OCI-LY3 (cell line): ENCODE measurements at regions not wholly inside any gene's neighbourhood (a gene's known extent, or its start where the extent isn't known, plus 50 kb on each side); places are given as distances from the start of the nearest gene placed in this dataset.

ENCODE experiments used
- H2AFZ ChIP-seq: fragments of 200-600, 300-600 bp; shearing (Covaris generic); 2 replicates; pipeline ENCODE4 v1.6.0; 2014; ENCODE audit warnings: antibody characterized with exemption, low read depth, low read length
- H3K27ac ChIP-seq: fragments of 200-600, 300-600 bp; sonication (generic); 2 replicates; pipeline ENCODE4 v1.5.1; 2014; ENCODE audit warnings: mild to moderate bottlenecking, low read length, moderate library complexity, mixed read lengths
- H3K27me3 ChIP-seq: fragments of 200-600, 300-600 bp; sonication (generic); 2 replicates; pipeline ENCODE4 v1.6.1; 2014; ENCODE audit warnings: low read depth, low read length, mixed read lengths
- H3K36me3 ChIP-seq: fragments of 200-600, 300-600 bp; sonication (generic); replicated peaks from 2 replicates; pipeline ENCODE3; 2014; ENCODE audit warnings: low read depth, low read length, mixed read lengths
- H3K4me1 ChIP-seq: fragments of 300-600, 200-600 bp; sonication (generic); 2 replicates; pipeline ENCODE4 v1.6.1; 2014; ENCODE audit warnings: low read length, mixed read lengths
- H3K4me2 ChIP-seq: fragments of 200-600, 300-600 bp; sonication (generic); 2 replicates; pipeline ENCODE4 v1.6.1; 2014; ENCODE audit warnings: low read length, mixed read lengths
- H3K4me3 ChIP-seq: fragments of 300-600, 200-600 bp; sonication (generic); 2 replicates; pipeline ENCODE4 v1.5.1; 2014; ENCODE audit warnings: antibody characterized with exemption, mild to moderate bottlenecking, low read length, moderate library complexity
- H3K79me2 ChIP-seq: fragments of 300-600, 200-600 bp; shearing (Covaris generic); 2 replicates; pipeline ENCODE4 v1.6.1; 2014; ENCODE audit warnings: mild to moderate bottlenecking, low read length, mixed read lengths
- H3K9ac ChIP-seq: fragments of 300-600, 200-600 bp; shearing (Covaris generic); 2 replicates; pipeline ENCODE4 v1.6.0; 2014; ENCODE audit warnings: mild to moderate bottlenecking, low read length, moderate library complexity
- H3K9me3 ChIP-seq: fragments of 200-600, 300-600 bp; shearing (Covaris generic); 2 replicates; pipeline ENCODE4 v1.6.1; 2014; ENCODE audit warnings: low read length, mixed read lengths; ENCODE audit not compliant: insufficient read depth
- H4K20me1 ChIP-seq: fragments of 200-600, 300-600 bp; sonication (generic); 2 replicates; pipeline ENCODE4 v1.6.1; 2016; ENCODE audit warnings: low read length, mixed read lengths; ENCODE audit not compliant: insufficient read depth
- EZH2phosphoT487 ChIP-seq: fragments of 200-600 bp; shearing (Covaris generic); IDR thresholded peaks from 2 replicates; pipeline ENCODE4 v1.6.1; 2018; ENCODE audit warnings: antibody characterized with exemption, mixed run types, low read depth
- TF ChIP-seq, protein P1 (sequence below): fragments of 200-600, 300-600 bp; sonication (generic); IDR thresholded peaks from 2 replicates; pipeline ENCODE4 v1.5.1; 2014; ENCODE audit warnings: antibody characterized with exemption, low read length, low read depth

DNA sequence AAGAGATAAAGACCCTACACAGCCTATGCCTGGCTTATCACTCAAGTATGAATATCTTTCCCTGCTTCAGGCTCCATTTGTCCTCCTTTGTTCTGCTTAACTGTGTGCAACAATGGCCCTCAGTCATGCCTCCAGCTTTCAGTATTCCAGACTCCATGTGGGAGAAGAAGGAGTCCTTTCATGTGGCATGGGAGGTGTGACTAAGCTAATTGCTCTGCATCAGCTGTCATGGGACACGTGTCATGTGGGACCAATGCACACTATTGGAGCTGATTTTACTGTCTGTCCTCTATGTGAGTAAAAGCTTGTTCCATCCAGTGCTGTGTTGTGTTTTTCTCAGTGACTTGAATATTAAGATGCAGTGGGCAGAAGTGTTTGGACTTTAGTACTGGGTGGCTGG lies 1198.3 kb downstream of the OLFM4 start:
- Histone ChIP-seq H3K4me1 (no peaks in the 10 kb centered on the region), H3K27ac (no peak overlapping the region), H3K36me3 (no peaks in the 10 kb centered on the region), H3K79me2 (no peaks in the 10 kb centered on the region), H3K4me2 (no peak overlapping the region), H2AFZ (no peak overlapping the region), H3K4me3 (no peak overlapping the region), H3K27me3 (no peaks in the 10 kb centered on the region), H3K9me3 (no peaks in the 10 kb centered on the region), H3K9ac (no peak overlapping the region), H4K20me1 (no peaks in the 10 kb centered on the region)
- TF ChIP-seq, protein P1, sequence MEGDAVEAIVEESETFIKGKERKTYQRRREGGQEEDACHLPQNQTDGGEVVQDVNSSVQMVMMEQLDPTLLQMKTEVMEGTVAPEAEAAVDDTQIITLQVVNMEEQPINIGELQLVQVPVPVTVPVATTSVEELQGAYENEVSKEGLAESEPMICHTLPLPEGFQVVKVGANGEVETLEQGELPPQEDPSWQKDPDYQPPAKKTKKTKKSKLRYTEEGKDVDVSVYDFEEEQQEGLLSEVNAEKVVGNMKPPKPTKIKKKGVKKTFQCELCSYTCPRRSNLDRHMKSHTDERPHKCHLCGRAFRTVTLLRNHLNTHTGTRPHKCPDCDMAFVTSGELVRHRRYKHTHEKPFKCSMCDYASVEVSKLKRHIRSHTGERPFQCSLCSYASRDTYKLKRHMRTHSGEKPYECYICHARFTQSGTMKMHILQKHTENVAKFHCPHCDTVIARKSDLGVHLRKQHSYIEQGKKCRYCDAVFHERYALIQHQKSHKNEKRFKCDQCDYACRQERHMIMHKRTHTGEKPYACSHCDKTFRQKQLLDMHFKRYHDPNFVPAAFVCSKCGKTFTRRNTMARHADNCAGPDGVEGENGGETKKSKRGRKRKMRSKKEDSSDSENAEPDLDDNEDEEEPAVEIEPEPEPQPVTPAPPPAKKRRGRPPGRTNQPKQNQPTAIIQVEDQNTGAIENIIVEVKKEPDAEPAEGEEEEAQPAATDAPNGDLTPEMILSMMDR, result no peak
- TF ChIP-seq EZH2phosphoT487, result no peak

GRCh38 chr13:54232700-54233099 lies 1204.1 kb downstream of the OLFM4 start:
- Histone ChIP-seq H3K4me2 (no peak overlapping the region), H3K79me2 (no peaks in the 10 kb centered on the region), H3K27me3 (no peaks in the 10 kb centered on the region), H3K9ac (no peak overlapping the region), H3K9me3 (no peaks in the 10 kb centered on the region), H2AFZ (no peak overlapping the region), H3K4me1 (no peaks in the 10 kb centered on the region), H3K4me3 (no peak overlapping the region), H3K36me3 (no peaks in the 10 kb centered on the region), H3K27ac (no peak overlapping the region), H4K20me1 (no peaks in the 10 kb centered on the region)
- TF ChIP-seq EZH2phosphoT487, result no peak
- TF ChIP-seq, protein P1, result no peak

DNA sequence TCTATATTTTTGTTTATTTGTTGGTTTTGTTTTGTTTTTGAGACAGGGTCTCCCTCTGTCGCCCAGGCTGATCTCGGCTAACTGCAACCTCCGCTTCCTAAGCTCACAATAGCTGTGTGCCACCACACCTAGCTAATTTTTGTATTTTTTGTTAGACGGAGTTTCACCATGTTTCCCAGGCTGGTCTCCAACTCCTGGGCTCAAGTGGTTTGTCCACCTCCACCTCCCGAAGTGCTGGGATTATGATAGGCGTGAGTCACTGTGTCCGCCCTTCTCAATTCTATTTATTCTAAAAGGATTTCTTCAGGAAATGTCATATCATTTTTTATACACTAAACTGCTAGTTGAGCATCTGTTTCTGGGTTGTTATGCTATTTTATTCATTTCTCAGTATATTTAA lies 1206.0 kb downstream of the OLFM4 start:
- Histone ChIP-seq H3K9ac (no peak overlapping the region), H3K4me2 (no peak overlapping the region), H3K79me2 (no peaks in the 10 kb centered on the region), H3K4me3 (no peak overlapping the region), H3K4me1 (no peaks in the 10 kb centered on the region), H2AFZ (no peak overlapping the region), H3K27me3 (no peaks in the 10 kb centered on the region), H3K27ac (no peak overlapping the region), H3K9me3 (no peaks in the 10 kb centered on the region), H3K36me3 (no peaks in the 10 kb centered on the region), H4K20me1 (no peaks in the 10 kb centered on the region)
- TF ChIP-seq EZH2phosphoT487, result no peak
- TF ChIP-seq, protein P1, result no peak

DNA sequence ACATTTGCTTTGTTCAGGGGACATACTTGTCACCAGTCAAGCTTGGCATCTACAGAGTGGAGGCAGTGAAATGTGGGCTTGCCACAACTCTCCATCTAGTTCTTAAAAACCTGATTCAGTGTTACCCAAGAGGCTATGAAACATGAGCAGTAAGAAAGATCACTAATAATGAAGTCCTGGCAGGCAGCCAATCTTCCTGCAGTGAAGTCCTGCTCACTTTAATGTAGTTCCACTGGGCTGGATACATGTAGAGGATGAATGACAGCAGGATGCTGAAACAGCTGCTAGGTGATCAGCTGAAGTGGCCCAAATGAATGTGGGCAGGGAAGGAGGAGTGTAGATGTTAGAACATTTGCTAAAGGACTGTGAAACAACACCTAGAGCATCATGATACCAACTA lies 1213.1 kb downstream of the OLFM4 start:
- Histone ChIP-seq H4K20me1 (no peaks in the 10 kb centered on the region), H3K4me1 (no peaks in the 10 kb centered on the region), H3K79me2 (no peaks in the 10 kb centered on the region), H3K4me3 (no peak overlapping the region), H3K36me3 (no peaks in the 10 kb centered on the region), H3K9me3 (no peaks in the 10 kb centered on the region), H3K4me2 (no peak overlapping the region), H3K27me3 (no peaks in the 10 kb centered on the region), H3K27ac (no peak overlapping the region), H2AFZ (no peak overlapping the region), H3K9ac (no peak overlapping the region)
- TF ChIP-seq, protein P1, result no peak
- TF ChIP-seq EZH2phosphoT487, result no peak
